Hematopoietic multipotent progenitor cell treated with erythropoietin and hydrocortisone succinate and interleukin-3 and kit ligand, for 4 days (in vitro differentiated cells): ENCODE measurements at regions not wholly inside any gene's neighbourhood (a gene's known extent, or its start where the extent isn't known, plus 50 kb on each side); places are given as distances from the start of the nearest gene placed in this dataset.
A peak's percentile ranks its signal among the peaks of the same experiment; 100 is the strongest.
"Not testable (repeated sequence)": the region's sequence is repeated elsewhere in the genome, so short reads cannot be mapped to it uniquely, and the experiment has no call there.

ENCODE experiments used
- DNase-seq: peaks from one replicate; pipeline ENCODE4 v3.0.0-alpha.2; 2015

DNA sequence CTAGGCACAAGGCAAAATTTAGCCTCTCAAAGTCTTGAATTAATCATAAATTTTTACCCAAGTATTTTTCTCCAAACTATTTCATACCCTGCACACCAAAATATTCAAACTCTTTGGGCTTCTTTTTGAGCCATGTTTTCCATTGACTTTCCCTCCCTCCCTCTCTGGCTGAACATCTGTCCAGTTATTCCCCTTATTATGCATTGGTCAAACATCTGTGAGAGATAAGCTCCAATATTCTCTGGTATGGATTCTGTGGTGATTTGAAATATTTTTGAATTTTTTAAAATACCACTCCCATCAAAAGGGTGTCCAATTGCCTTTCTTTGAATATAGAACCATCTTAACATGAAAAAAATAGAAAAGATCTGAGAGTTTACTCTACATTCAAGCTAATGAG, 244.2 kb downstream of the RFPL4B start:
- no peak for DNase-seq

DNA sequence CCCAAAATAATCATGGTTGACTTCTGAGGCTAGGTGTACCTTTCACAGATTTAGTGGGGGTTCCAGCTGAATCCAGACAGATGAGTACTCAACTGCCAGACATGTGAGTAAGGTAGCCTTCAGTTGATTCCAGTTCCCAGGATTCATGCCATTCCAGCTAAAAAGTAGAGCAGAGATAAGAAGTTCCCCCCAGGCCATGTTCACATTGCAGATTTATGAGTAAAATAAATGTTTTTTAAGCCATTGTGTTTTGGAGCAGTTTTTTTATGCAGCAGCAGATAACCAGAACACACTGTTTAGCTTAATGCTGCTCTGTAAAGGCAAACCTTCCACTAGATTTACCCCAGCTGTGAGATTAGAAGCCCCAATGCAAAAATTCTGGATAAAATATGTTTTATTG, 245.0 kb downstream of the RFPL4B start:
- DNase-seq = no peak

DNA sequence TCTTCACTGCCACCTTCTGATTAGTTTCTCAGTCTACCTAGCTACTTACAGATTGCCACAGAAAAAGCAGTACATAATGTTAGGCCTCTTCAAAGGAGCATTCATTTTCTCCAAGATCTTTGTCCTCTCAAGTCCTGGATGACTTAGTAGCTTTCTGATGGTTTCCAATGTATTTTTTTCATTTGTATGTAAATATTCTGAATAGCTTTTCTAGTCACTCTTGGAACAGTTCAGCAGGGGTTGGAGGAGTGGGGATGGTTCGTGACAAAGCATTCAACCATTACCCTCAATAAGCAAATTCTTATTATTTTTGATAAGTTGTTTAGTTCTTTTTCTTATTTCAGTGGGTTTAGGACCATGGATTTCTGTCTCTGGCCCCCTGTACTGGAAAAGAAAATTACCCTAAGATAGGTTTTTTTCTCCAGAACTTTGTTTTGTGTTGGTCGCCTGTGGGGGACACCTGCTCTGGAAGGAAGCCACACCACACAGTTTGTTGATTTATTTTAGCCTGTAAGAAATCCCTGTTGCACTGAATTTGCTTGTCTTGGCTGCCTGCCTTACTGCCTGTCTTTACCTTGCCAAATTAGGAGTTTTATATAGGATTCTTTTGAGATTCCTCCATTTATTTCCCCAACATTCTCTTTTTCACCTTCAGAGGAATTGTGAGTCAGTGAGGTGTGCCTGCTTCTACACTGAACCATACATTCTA, 247.9 kb downstream of the RFPL4B start:
- DNase-seq = no peak

DNA sequence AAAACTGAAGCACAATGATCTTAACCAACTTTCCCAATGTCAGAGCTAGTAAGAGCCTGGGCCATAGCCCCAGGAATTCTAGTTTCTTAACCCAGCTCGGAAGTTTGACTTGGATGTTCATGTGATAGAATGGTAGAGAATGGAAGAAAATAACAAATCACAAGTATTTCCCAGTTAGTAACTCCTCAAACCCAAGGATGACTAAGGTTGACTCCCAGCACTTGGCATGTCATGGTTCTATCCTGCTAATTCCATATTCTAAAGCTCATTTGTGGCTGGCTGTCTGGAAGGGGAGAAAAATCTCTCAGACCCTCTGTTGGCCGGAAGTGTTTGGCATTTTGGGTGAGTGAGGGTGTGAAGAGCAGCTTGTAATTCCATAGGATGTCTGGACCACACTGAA, 248.7 kb downstream of the RFPL4B start:
- DNase-seq = no peak

DNA sequence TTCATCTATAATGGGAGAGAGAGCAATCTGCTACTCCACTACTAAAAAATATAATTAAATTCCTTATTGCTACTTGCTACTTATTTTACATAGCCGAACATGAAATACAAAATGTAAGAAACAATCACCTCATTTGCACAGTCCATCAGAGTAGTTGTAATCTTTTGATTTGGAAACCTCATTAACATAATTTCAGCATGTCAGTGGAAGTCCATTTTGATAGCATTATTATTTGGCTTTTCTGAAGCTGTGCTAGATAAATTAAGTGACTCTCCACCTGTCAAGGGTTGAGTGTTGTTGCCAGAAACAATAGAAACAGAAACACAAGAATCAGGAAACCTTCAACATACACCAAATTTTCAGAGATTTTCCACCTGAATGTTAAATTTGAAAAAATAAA, 250.0 kb downstream of the RFPL4B start:
- DNase-seq = no peak

DNA sequence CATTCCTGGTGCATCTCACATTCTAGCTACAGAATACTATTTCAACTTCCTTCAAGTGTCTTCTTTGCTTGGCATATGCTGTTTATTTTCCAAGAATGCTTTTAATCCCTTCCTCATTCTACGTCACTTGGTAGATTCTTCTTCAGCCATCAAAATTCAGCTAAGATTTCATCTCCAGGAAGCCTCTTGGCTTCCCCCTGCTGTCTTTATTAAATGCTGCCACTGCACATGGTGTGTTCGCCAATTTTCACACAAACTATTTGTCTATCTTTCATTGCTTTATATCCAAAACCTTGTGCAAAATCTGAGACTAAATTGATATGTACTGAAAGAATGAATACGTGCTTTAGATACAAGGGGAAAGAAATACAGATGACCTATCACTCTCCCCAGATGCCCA, 253.0 kb downstream of the RFPL4B start:
- no peak for DNase-seq

DNA sequence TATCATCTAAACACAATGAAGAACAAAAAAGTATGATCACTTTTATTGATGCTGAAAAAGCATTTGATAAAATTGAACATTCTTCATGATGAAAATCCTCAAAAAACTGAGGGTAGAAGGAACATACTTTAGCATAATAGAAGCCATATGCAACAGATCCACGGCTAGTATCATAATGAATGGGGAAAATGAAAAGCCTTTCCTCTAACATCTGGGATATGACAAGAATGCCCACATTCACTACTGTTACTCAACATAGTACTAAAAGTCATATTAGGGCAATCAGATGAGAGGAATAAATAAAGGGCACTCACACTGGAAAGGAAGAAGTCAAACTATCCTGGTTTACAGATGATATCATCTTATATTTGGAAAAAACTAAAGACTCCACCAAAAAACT, 256.6 kb downstream of the RFPL4B start:
- no peak for DNase-seq

DNA sequence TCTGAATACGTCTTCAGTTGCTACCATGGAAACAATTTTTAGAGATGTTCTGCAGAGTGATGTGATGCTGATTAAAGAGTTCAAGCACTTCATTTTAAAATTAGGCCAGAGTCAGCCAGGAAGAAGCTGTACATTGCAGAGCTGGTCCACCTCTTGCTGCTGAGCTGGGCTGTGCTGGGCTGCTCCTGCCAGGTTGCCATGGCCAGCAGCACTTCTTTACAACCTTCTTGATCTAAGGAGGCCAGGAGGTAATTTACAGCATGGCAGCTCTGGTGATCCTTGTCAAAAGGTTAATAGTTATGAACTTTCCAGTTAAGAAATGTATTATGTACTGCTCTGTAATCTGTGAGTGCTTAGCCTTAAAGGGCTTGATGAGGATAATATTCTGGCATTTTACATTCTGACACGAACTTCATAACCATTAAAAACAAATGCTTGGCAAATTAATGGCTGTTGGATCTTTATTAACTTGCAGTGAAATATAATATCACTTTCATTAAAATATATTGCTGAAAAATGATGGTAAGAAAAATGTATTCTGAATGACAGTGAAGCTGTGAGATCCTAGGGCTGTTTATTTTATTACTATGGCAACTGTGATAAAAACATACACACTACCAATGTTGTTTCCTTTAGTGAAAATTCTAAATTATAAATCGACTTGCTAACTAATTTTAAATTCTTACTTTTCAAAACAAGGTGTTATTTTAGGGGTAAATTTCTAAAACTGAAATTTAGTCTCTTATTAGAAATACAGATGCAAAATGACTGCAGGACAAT, 259.7 kb downstream of the RFPL4B start:
- DNase-seq = no peak

DNA sequence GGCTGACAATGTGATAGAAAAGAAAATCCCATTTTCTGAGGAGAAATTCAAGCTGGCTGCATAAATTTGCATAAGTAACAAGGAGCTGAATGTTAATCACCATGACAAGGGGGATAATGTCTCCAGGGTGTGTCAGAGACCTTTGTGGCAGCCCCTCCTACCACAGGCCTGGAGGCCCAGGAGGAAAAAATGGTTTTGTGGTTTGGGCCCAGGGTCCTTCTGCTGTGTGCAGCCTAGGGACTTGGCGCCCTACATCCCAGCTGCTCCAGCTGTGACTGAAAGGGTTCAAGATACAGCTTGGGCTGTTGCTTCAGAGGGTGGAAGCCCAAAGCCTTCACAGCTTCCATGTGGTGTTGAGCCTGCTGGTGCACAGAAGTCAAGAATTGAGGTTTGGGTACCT, 261.8 kb downstream of the RFPL4B start:
- DNase-seq = not testable (repeated sequence)

DNA sequence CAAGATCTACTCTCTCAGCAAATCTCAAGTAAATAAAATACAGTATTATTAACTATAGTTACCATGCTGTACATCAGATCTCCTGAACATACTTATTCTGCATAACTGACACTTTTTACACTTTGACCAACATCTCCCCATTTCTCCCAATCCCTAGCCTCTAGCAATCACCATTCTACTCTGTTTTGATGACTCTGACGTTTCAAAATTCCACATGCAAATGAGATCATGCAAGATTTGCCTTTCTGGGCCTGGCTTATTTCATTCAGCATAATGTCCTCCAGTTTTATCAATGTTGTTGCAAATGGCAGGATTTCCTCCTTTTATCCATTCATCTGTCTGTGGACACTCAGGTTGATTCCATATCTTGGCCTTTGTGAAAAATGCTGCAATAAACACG, 266.3 kb downstream of the RFPL4B start:
- no peak for DNase-seq

DNA sequence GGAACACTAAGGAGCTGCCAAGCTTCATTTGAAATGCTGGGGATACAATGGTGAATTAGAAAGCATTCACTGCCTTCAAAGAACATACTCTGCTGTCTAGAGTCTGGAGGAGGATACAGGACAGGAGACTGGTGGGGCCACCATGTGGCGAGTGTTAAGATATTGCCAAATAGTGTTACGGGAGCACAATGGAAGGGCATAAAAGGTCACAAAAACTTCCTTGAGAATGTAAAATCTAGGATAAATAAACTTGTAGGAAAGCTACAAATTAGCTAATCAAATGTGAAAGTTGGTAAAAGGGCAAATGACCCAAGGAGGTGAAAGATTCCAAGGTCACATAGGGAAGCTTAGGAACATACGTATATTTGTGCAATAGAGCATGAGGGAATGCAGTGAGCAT, 271.7 kb downstream of the RFPL4B start:
- DNase-seq = peak; percentile 22

DNA sequence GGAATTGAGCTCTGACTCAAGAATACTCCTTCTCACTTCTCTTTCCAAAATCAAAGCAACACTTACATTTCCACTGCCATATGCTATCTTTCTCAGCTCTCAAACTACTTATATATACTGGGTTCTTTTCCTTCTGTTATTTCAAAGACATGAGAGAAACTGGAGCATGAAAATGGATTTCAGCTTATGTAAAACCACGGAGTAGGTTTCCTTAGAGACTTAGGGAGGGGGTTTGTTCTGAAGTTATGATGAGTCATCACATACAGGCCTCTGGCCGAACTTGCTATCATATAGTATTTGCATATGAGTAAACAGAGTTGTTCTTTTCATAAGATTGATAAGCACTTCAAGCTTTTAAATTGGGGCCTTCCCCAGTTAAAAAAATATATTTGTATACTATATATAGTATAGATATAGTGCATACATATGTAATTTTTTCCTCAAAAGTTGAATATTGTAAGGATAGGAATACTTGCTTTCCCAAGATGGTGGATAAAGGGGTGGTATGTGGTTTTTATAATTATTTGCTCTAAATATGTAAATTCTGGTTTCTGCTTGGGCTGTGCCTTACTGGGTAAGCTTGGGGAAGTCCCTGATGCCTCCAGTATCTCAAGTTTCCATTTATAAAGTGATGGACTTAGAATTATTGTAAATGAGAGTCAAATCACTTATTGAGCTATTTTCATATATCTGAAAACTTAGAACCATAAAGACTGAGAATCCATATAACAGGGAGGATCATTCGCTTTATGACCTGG, 273.9 kb downstream of the RFPL4B start:
- peak; percentile 44 for DNase-seq

DNA sequence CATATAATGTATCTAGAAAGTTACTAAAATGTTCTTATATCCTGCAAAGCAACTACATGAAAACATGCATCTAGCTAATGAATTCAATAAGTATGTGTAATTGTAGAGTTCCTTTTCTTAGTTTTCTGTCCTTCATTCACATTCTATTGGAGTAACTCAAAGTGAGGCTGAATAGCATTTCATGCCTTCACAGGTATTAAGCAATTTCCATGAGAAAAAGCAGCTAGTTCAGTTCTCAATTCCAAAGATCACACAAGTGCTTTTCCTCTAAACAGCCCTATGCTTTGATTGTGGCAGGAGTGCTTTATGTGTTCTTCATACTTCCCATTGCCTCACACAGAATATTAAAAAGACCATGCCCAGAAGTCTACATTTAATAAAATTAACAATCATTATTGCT, 274.9 kb downstream of the RFPL4B start:
- no peak for DNase-seq

DNA sequence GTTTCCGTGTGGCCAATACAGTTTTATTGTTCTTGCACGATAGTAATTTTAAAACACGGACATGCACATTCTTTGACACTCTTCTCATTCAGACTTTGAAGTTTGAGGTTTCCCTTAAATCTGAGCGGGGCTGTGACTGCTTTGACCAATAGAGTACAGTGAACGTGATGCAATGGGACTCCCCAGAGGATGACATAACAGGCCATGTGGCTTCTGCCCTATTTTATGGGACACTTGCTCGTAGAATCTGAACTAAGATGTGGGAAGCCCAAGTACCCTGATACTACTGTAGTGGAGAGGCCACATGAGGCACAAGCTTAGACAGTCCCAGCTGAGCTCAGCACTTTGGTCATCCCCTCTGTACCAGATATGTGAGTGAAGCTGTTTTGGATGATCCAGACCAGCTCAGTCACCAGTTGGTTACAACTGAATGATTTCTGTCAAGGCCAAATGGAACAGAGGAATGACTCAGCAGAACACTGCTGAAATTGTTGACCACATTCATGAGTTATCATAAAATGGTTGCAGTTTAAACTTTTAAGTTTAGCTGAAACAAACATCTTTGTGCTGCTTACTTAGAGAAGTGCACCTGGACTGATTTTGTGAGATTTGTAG, 279.4 kb downstream of the RFPL4B start:
- peak; percentile 66 for DNase-seq

DNA sequence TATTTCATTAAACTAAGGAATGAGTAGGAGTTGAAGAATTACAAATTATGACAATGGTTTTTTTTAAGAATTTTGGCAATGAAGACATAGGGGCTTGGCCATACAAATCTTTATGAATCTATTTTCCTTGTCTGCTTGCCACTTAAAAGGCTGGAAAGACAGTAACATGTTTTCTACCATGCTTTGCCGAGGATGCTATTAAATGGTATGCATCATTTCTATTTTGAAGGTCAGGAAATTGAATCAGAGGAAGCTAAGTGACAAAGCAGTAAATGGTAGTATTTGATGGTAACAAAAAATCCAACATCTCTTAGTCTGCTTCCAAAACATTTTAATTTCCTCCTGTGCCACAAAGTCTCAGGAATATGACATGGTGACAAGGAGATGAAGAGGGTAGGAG, 287.2 kb downstream of the RFPL4B start:
- DNase-seq = no peak

DNA sequence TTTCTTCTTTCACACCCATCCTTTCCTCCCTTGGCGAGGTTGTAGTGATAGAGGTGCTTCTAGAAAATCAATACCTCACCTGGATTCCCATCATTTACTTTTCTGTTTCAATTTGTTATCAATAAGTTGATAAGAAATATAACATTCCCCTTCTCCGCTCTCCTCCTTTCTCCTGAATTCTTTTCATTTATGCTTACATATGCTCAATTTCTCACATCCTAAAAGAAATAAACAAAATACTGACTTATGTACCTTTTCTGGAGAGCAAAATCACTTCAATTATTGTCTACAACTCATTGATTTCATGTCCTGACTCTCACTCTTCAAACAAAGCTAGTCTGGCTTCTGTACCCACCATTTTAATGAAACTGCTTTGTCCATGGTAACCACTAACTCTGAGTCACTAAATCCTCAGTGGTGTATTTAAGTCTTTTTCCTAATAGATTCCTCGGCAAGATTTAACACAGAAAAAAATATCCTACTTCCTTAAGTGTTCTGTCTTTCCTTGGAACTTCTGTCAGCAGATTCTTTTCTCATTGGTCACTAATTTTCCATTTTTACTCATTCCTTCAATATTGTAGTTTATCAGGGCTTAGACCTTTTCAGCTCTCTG, 289.6 kb downstream of the RFPL4B start:
- DNase-seq = no peak

DNA sequence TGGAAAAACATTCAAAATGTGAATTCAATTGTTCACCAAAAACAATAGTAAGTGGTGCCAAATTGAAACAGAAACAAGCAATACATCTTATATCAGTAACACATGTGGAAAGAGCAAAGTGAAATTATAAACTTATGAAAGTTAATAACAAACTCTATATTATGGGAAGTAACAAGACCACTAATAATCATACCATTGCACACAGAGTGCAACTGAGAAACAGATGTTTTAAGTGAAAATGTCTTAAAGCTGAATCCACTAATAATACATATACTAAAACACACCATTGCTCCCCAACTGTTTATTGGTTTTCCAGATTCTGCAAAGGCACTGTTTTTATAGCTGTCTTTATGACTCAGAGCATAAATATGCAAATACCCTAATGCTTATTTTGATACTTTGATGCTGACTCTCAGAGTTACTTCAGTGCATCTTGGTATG, 292.3 kb downstream of the RFPL4B start:
- no peak for DNase-seq

DNA sequence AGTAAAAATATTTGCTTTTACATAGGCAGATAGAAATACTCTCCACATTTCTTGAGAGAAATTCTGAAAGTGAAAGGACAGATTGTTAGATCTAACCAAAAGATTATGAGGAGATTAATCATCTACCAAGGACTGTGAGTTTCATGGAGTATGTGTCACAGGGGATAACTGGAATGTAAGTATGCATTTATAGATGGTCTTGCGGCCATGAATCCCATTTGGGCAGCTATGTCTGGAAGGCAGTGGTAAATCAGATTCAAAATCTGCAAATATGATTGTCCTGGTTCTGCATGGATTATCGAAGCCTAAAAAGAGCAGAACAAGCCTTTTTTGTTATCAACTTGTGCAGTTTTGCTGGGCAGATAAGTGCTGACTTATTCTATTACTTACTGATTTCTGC, 293.8 kb downstream of the RFPL4B start:
- no peak for DNase-seq

DNA sequence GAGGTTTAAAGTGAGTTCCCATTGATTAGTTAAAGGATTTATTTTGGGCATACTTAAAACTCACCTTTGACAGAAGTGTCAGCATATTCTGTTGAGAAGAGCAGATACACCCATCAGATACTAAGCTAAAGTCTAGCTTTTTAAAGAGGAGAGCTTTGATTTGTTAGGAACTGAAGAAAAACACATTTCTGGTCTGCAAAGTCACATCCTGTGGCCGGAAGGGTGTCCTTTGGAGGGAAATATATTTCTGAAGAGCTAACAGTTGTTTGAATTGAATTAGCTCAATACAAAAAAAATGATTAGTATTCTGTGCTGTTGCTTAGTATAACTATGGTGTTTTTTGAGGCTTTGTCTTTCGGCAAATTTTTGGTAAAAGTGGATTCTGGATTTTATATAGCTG, 302.7 kb downstream of the RFPL4B start:
- peak; percentile 21 for DNase-seq

DNA sequence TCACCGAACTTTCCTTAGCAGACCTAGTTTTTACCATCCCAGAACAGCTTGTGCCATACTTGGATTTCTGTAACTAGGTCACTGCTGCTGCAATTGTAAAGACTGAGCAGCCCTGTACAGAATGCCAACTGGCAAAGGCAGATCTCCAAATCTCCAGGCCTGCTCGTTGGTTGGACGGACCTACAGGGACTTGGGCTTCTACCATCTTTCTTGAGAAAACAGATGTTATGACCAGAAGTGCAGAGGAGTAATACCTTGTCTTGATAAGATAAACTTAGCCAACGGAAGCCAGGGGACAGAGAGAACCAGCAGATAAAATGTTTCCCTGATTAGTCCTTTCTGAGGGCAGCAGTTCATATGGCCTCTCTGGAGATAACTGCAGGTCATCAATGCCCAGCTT, 304.1 kb downstream of the RFPL4B start:
- peak; percentile 3 for DNase-seq

DNA sequence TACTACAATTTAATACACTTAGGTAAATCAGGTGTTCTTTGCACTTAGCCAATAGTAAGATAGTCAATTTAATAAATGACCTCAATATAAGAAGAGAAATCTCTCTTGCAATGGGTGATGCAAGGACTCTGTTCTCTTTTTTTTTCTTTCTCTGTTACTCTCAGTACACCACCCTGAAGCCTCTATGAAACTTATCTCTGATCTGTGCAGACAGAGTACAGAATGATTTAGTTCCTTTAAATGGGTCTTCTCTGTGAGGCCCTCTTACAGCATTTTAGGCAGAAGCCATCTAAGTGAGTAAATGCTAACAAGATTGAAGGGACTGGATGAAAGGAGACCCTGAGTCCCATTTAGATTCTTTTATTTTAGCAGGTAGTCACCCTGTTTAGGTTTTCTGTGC, 312.8 kb downstream of the RFPL4B start:
- no peak for DNase-seq

DNA sequence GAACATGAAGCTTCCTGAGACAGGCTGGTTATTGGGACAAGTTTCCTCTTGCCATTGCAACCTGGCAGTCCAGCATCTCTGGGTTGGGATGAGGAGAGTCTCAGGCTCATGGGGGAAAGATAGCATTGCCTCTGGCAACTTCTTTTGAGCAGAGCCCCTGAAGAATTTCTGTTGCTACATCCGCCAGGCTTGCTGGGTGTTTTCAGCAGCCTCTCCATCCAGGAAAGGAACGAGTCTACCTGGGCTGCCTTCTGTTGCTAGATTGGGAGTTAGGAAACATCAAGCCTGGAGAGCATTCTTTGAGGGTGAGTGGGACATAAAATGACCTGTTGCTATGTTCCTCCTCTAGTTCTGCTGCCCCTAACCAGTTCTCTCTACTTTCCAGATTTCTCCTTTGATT, 313.5 kb downstream of the RFPL4B start:
- no peak for DNase-seq

DNA sequence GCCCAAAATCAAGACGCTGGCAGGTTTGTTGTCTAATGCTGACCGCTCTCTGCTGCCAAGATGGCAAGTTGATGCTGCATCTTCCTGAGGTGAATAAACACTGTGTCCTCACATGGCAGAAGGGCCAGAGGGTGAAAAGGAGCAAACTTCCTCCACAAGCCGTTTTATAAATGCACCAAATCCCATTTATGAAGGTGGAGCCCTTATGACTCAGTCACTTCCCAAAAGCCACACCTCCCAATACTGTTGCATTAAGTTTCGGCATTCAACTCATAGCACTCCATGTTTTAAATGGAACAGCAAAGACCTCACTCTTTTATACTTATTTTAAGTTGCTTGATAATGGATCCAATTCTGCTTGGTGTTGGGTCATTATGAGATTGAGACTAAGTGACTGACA, 316.6 kb downstream of the RFPL4B start:
- no peak for DNase-seq
